Right lobe of liver (tissue), 4 donors: ENCODE measurements at regions not wholly inside any gene's neighbourhood (a gene's known extent, or its start where the extent isn't known, plus 50 kb on each side); places are given as distances from the start of the nearest gene placed in this dataset.

Experiments
- CTCF ChIP-seq, 4 donors: fragments of 200-600 bp in 3 of 4; fragments of 450-650 bp in 1 of 4; IDR thresholded peaks; one replicate each; pipeline versions ENCODE4 v1.5.1 to v1.8.0; 2016 to 2022; ENCODE audit warnings: antibody characterized with exemption in 4 of 4, mild to moderate bottlenecking in 2 of 4
- POLR2A ChIP-seq: fragments of 450-650 bp; IDR thresholded peaks from one replicate; pipeline ENCODE4 v1.6.1; 2017; ENCODE audit warnings: antibody characterized with exemption, mild to moderate bottlenecking
- donor health status: DM: no; HTN: no; CAD: no.
- donor health status: DM: no; HTN: no; CAD: no.
- donor health status: DM: no; HTN: yes; CAD: no.

GRCh38 chr10:117694190-117694589, 151.6 kb downstream of the EMX2 start:
- TF ChIP-seq POLR2A: no peak
- no peak for TF ChIP-seq CTCF (IDR thresholded peaks at IDR 0.05)
